Prostate gland (tissue), 2 donors: ENCODE measurements at regions not wholly inside any gene's neighbourhood (a gene's known extent, or its start where the extent isn't known, plus 50 kb on each side); places are given as distances from the start of the nearest gene placed in this dataset.
"Not testable (repeated sequence)": the region's sequence is repeated elsewhere in the genome, so short reads cannot be mapped to it uniquely, and the experiment has no call there.

ENCODE experiments used
- POLR2A ChIP-seq: fragments of 450-650 bp; IDR thresholded peaks from one replicate; pipeline ENCODE4 v1.6.1; 2016; ENCODE audit warnings: antibody characterized with exemption, mild to moderate bottlenecking
- TF ChIP-seq, protein P1 (sequence below), 4 experiments: fragments of 200-600 bp in 2 of 4; fragments of 450-650 bp in 2 of 4; sonication (generic) in 2 of 4; IDR thresholded peaks; 1 replicate in 3 of 4; 2 replicates in 1 of 4; pipeline ENCODE4 v1.5.1; 2016 to 2019; ENCODE audit warnings: antibody characterized with exemption in 4 of 4, mild to moderate bottlenecking in 2 of 4, moderate library complexity in 2 of 4

DNA sequence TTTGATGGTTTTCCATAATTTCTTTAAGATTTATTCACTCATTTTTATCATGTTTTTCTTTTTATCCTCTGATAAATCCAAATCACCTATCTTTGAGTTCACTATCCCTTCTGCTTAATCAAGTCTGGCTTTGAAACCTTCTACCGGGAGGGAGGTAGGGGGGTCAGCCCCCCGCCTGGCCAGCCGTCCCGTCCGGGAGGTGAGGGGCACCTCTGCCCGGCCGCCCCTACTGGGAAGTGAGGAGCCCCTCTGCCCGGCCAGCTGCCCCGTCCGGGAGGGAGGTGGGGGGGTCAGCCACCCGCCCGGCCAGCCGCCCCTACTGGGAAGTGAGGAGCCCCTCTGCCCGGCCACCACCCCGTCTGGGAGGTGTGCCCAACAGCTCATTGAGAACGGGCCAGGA, 363.3 kb downstream of the RFC3 start:
- TF ChIP-seq, protein P1, sequence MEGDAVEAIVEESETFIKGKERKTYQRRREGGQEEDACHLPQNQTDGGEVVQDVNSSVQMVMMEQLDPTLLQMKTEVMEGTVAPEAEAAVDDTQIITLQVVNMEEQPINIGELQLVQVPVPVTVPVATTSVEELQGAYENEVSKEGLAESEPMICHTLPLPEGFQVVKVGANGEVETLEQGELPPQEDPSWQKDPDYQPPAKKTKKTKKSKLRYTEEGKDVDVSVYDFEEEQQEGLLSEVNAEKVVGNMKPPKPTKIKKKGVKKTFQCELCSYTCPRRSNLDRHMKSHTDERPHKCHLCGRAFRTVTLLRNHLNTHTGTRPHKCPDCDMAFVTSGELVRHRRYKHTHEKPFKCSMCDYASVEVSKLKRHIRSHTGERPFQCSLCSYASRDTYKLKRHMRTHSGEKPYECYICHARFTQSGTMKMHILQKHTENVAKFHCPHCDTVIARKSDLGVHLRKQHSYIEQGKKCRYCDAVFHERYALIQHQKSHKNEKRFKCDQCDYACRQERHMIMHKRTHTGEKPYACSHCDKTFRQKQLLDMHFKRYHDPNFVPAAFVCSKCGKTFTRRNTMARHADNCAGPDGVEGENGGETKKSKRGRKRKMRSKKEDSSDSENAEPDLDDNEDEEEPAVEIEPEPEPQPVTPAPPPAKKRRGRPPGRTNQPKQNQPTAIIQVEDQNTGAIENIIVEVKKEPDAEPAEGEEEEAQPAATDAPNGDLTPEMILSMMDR (IDR thresholded peaks at IDR 0.05), result not testable (repeated sequence)
- TF ChIP-seq POLR2A, result not testable (repeated sequence)
